HEK293T (cell line): ENCODE measurements at regions not wholly inside any gene's neighbourhood (a gene's known extent, or its start where the extent isn't known, plus 50 kb on each side); places are given as distances from the start of the nearest gene placed in this dataset.

Experiments
- ARNT ChIP-seq: fragments of 450-650 bp; IDR thresholded peaks from 2 replicates; pipeline ENCODE4 v1.6.1; 2017; ENCODE audit warnings: mild to moderate bottlenecking
- BHLHE40 ChIP-seq: fragments of 450-650 bp; IDR thresholded peaks from 2 replicates; pipeline ENCODE4 v1.6.1; 2016; ENCODE audit warnings: mild to moderate bottlenecking, moderate library complexity, borderline replicate concordance
- FOXK2 ChIP-seq: fragments of 450-650 bp; IDR thresholded peaks from 2 replicates; pipeline ENCODE4 v1.6.1; 2016; ENCODE audit warnings: mild to moderate bottlenecking
- FOXM1 ChIP-seq: fragments of 450-650 bp; IDR thresholded peaks from 2 replicates; pipeline ENCODE4 v1.6.1; 2017; ENCODE audit warnings: mild to moderate bottlenecking, borderline replicate concordance
- NFRKB ChIP-seq: fragments of 450-650 bp; IDR thresholded peaks from 2 replicates; pipeline ENCODE4 v1.6.1; 2016; ENCODE audit warnings: mild to moderate bottlenecking, moderate library complexity
- SP1 ChIP-seq: fragments of 450-650 bp; IDR thresholded peaks from 2 replicates; pipeline ENCODE4 v1.6.1; 2017
- SUZ12 ChIP-seq: fragments of 450-650 bp; IDR thresholded peaks from 2 replicates; pipeline ENCODE4 v1.6.1; 2016; ENCODE audit warnings: mild to moderate bottlenecking
- ZNF384 ChIP-seq: fragments of 450-650 bp; IDR thresholded peaks from 2 replicates; pipeline ENCODE4 v1.6.1; 2016
- TF ChIP-seq, protein P1 (sequence below): fragments of 450-650 bp; IDR thresholded peaks from 2 replicates; pipeline ENCODE4 v1.6.1; 2016

- no peak for TF ChIP-seq FOXK2
- TF ChIP-seq BHLHE40: no peak
- TF ChIP-seq, protein P1, sequence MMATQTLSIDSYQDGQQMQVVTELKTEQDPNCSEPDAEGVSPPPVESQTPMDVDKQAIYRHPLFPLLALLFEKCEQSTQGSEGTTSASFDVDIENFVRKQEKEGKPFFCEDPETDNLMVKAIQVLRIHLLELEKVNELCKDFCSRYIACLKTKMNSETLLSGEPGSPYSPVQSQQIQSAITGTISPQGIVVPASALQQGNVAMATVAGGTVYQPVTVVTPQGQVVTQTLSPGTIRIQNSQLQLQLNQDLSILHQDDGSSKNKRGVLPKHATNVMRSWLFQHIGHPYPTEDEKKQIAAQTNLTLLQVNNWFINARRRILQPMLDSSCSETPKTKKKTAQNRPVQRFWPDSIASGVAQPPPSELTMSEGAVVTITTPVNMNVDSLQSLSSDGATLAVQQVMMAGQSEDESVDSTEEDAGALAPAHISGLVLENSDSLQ: no peak
- TF ChIP-seq NFRKB: no peak
- TF ChIP-seq FOXM1: no peak
- no peak for TF ChIP-seq SUZ12
- no peak for TF ChIP-seq ZNF384
- no peak for TF ChIP-seq SP1
- TF ChIP-seq ARNT: no peak
Observed at GRCh38 chrX:78574306-78574705, 84.8 kb downstream of the RTL3 start.
